H1 (cell line): ENCODE measurements at regions not wholly inside any gene's neighbourhood (a gene's known extent, or its start where the extent isn't known, plus 50 kb on each side); places are given as distances from the start of the nearest gene placed in this dataset.

ENCODE experiments used
- CTCF ChIA-PET: fragments of 300-600 bp; sonication (Branson Sonifier 250); formaldehyde crosslinking; loops from one replicate; lab custom pipeline; 2021; ENCODE audit not compliant: partially characterized antibody; lab: Charles Lee
- POLR2A ChIA-PET: fragments of 300-600 bp; sonication (Branson Sonifier 250); formaldehyde crosslinking; loops from one replicate; lab custom pipeline; 2021; ENCODE audit warnings: inconsistent platforms; ENCODE audit not compliant: partially characterized antibody; lab: Charles Lee
- DNase-seq, 2 experiments: peaks; one replicate each; pipeline versions ENCODE4 v3.0.0 to v3.0.0-alpha.2; 2010 to 2022; ENCODE audit warnings: low spot score in 2 of 2, low read depth in 1 of 2, mixed read lengths in 1 of 2
- FAIRE-seq: peaks from 2 replicates; lab custom pipeline; 2011; peaks lifted over from hg19 to GRCh38; lab: Jason Lieb, UNC
- H2AFZ ChIP-seq: 2 replicates; pipeline ENCODE4 v1.8.1; 2012; ENCODE audit warnings: low read length, inconsistent platforms
- H2AK5ac ChIP-seq: 2 replicates; pipeline ENCODE4 v1.6.1; 2013; ENCODE audit warnings: low read depth, low read length
- H2BK120ac ChIP-seq: replicated peaks from 2 replicates; pipeline ENCODE3; 2013; ENCODE audit warnings: low read depth, low read length, inconsistent platforms
- H2BK12ac ChIP-seq: 2 replicates; pipeline ENCODE4 v1.6.1; 2013; ENCODE audit warnings: low read depth, low read length
- H2BK15ac ChIP-seq: 2 replicates; pipeline ENCODE4 v1.6.1; 2013; ENCODE audit warnings: low read length
- H2BK20ac ChIP-seq: 2 replicates; pipeline ENCODE4 v1.6.1; 2013; ENCODE audit warnings: low read length
- H2BK5ac ChIP-seq: 2 replicates; pipeline ENCODE4 v1.6.1; 2013; ENCODE audit warnings: low read depth, low read length
- H3K14ac ChIP-seq: 2 replicates; pipeline ENCODE4 v1.6.1; 2013; ENCODE audit warnings: inconsistent platforms; ENCODE audit not compliant: insufficient read length
- H3K18ac ChIP-seq: 2 replicates; pipeline ENCODE4 v1.6.1; 2013; ENCODE audit warnings: low read length; ENCODE audit errors: extremely low read depth
- H3K23ac ChIP-seq: 2 replicates; pipeline ENCODE4 v1.6.1; 2013; ENCODE audit warnings: inconsistent platforms; ENCODE audit not compliant: insufficient read length
- H3K23me2 ChIP-seq: 2 replicates; pipeline ENCODE4 v1.6.1; 2013; ENCODE audit warnings: low read depth, low read length
- H3K27ac ChIP-seq: 2 replicates; pipeline ENCODE4 v1.6.1; 2011; ENCODE audit warnings: low read depth, low read length, inconsistent platforms
- H3K27me3 ChIP-seq, 4 experiments: replicated peaks in 1 of 4; 1 replicate in 1 of 4; 2 replicates in 3 of 4; pipeline versions ENCODE4 v1.6.1 to v1.8.1; 2011 to 2013; ENCODE audit warnings: low read length in 3 of 4, mild to moderate bottlenecking in 3 of 4, inconsistent platforms in 2 of 4, mixed read lengths in 2 of 4, moderate library complexity in 1 of 4; ENCODE audit not compliant: control insufficient read depth in 3 of 4, insufficient read depth in 3 of 4; ENCODE audit errors: extremely low read depth in 1 of 4
- H3K36me3 ChIP-seq, 4 experiments: 2 replicates each; pipeline versions ENCODE4 v1.6.1 to v1.8.1; 2011 to 2013; ENCODE audit warnings: mild to moderate bottlenecking in 4 of 4, low read length in 3 of 4, moderate library complexity in 2 of 4, control low read depth in 1 of 4, inconsistent platforms in 1 of 4; ENCODE audit not compliant: insufficient read depth in 4 of 4, control insufficient read depth in 2 of 4
- H3K4ac ChIP-seq: replicated peaks from 2 replicates; pipeline ENCODE3; 2013; ENCODE audit warnings: low read length, low read depth, mixed read lengths, inconsistent platforms; ENCODE audit not compliant: insufficient read length
- H3K4me1 ChIP-seq, 4 experiments: replicated peaks in 1 of 4; 1 replicate in 1 of 4; 2 replicates in 3 of 4; pipeline versions ENCODE4 v1.6.1 to v1.8.1; 2011 to 2013; ENCODE audit warnings: low read length in 3 of 4, inconsistent platforms in 2 of 4, mixed read lengths in 1 of 4; ENCODE audit not compliant: insufficient read depth in 4 of 4, control insufficient read depth in 3 of 4
- H3K4me2 ChIP-seq, 2 experiments: 2 replicates each; pipeline versions ENCODE4 v1.6.1 to v1.8.1; 2011 to 2013; ENCODE audit warnings: low read depth in 2 of 2, low read length in 2 of 2, control low read depth in 1 of 2, inconsistent platforms in 1 of 2, mild to moderate bottlenecking in 1 of 2; ENCODE audit not compliant: insufficient read depth in 1 of 2
- H3K4me3 ChIP-seq, 4 experiments: fragments of 200-600, 300-600 bp in 1 of 4; sonication (generic), shearing (Covaris generic), sonication (Bioruptor Twin) in 1 of 4; 2 replicates each; pipeline versions ENCODE4 v1.5.1 to v1.8.1; 2011 to 2016; ENCODE audit warnings: low read length in 4 of 4, low read depth in 3 of 4, control low read depth in 2 of 4, inconsistent platforms in 2 of 4, mild to moderate bottlenecking in 2 of 4, mixed read lengths in 1 of 4, moderate library complexity in 1 of 4; ENCODE audit not compliant: insufficient read depth in 2 of 4; ENCODE audit errors: extremely low read depth in 1 of 4
- H3K56ac ChIP-seq: replicated peaks from 2 replicates; pipeline ENCODE3; 2013; ENCODE audit warnings: low read depth, mild to moderate bottlenecking, mixed read lengths, low read length, inconsistent platforms; ENCODE audit not compliant: insufficient read length
- H3K79me1 ChIP-seq: 2 replicates; pipeline ENCODE4 v1.6.1; 2013; ENCODE audit warnings: low read depth, low read length, control low read depth
- H3K79me2 ChIP-seq, 2 experiments: 2 replicates each; pipeline versions ENCODE4 v1.6.1 to v1.8.1; 2012 to 2013; ENCODE audit warnings: low read length in 2 of 2, mild to moderate bottlenecking in 2 of 2, inconsistent platforms in 1 of 2; ENCODE audit not compliant: insufficient read depth in 2 of 2, control insufficient read depth in 1 of 2
- H3K9ac ChIP-seq, 4 experiments: replicated peaks in 1 of 4; 1 replicate in 1 of 4; 2 replicates in 3 of 4; pipeline versions ENCODE4 v1.6.1 to v1.8.1; 2011 to 2013; ENCODE audit warnings: low read depth in 3 of 4, low read length in 3 of 4, control low read depth in 2 of 4, mild to moderate bottlenecking in 2 of 4, moderate library complexity in 2 of 4, inconsistent platforms in 1 of 4; ENCODE audit errors: extremely low read depth in 1 of 4
- H3K9me3 ChIP-seq, 2 experiments: 2 replicates each; pipeline versions ENCODE4 v1.6.1 to v1.8.1; 2012 to 2013; ENCODE audit warnings: mild to moderate bottlenecking in 2 of 2, moderate library complexity in 2 of 2, control low read depth in 1 of 2, inconsistent platforms in 1 of 2, low read depth in 1 of 2, low read length in 1 of 2, mixed read lengths in 1 of 2; ENCODE audit not compliant: insufficient read depth in 2 of 2
- H4K20me1 ChIP-seq, 2 experiments: replicated peaks in 1 of 2; 2 replicates each; pipeline versions ENCODE3 to v1.8.1; 2011 to 2013; ENCODE audit warnings: inconsistent platforms in 2 of 2, low read length in 2 of 2, mild to moderate bottlenecking in 1 of 2; ENCODE audit not compliant: insufficient read depth in 2 of 2, control insufficient read depth in 1 of 2
- H4K5ac ChIP-seq: 2 replicates; pipeline ENCODE4 v1.6.1; 2013; ENCODE audit warnings: low read length, low read depth, mixed read lengths, inconsistent platforms; ENCODE audit not compliant: insufficient read length
- H4K8ac ChIP-seq: 2 replicates; pipeline ENCODE4 v1.8.0; 2013; ENCODE audit warnings: mild to moderate bottlenecking, moderate library complexity, low read length, inconsistent platforms; ENCODE audit not compliant: insufficient read depth; ENCODE audit errors: extremely low read depth
- H4K91ac ChIP-seq: replicated peaks from 2 replicates; pipeline ENCODE3; 2013; ENCODE audit warnings: low read length, mixed read lengths, inconsistent platforms; ENCODE audit not compliant: insufficient read length
- CHD1 ChIP-seq: IDR thresholded peaks from 2 replicates; pipeline ENCODE4 v1.6.1; 2012; ENCODE audit warnings: low read depth, low read length, improper control_type of control experiment
- EP300 ChIP-seq, 2 experiments: IDR thresholded peaks; 1 replicate in 1 of 2; 2 replicates in 1 of 2; pipeline ENCODE4 v1.6.1; 2011 to 2012; ENCODE audit warnings: low read depth in 2 of 2, low read length in 2 of 2, mild to moderate bottlenecking in 2 of 2, borderline replicate concordance in 1 of 2, inconsistent platforms in 1 of 2, moderate library complexity in 1 of 2
- FOSL1 ChIP-seq: IDR thresholded peaks from 2 replicates; pipeline ENCODE4 v1.6.1; 2011; ENCODE audit warnings: mild to moderate bottlenecking, low read depth, low read length, moderate library complexity; ENCODE audit not compliant: insufficient read depth
- GTF2F1 ChIP-seq: IDR thresholded peaks from 2 replicates; pipeline ENCODE4 v1.6.1; 2012; ENCODE audit warnings: low read depth, low read length, improper control_type of control experiment, borderline replicate concordance
- JUN ChIP-seq: IDR thresholded peaks from 2 replicates; pipeline ENCODE4 v1.6.1; 2011; ENCODE audit warnings: low read depth, mild to moderate bottlenecking, improper control_type of control experiment, low read length
- KDM1A ChIP-seq: fragments of 200-600, 300-600 bp; sonication (generic); IDR thresholded peaks from 2 replicates; pipeline ENCODE4 v1.7.1; 2016; ENCODE audit warnings: mild to moderate bottlenecking, low read length, borderline replicate concordance
- MAFK ChIP-seq: IDR thresholded peaks from 2 replicates; pipeline ENCODE4 v1.6.1; 2012; ENCODE audit warnings: low read depth, mild to moderate bottlenecking, improper control_type of control experiment, low read length
- USF2 ChIP-seq: IDR thresholded peaks from 2 replicates; pipeline ENCODE4 v1.6.1; 2011; ENCODE audit warnings: low read length, improper control_type of control experiment
- WGBS, 2 experiments: shearing (Covaris generic) in 1 of 2; methylation state at CpG; one replicate each; pipeline versions ENCODE4 v1.1.6 to v1.1.7; 2013 to 2015; ENCODE audit warnings: low lambda C conversion rate in 2 of 2, mixed read lengths in 2 of 2, inconsistent platforms in 1 of 2, low coverage in 1 of 2, missing lambda C conversion rate in 1 of 2; ENCODE audit not compliant: insufficient replicate concordance in 2 of 2, insufficient coverage in 1 of 2, insufficient read length in 1 of 2; ENCODE audit errors: extremely low coverage in 1 of 2, missing lambda C conversion rate in 1 of 2; 5-methylcytosine and 5-hydroxymethylcytosine counted together
- TF ChIP-seq, protein P1 (sequence below): IDR thresholded peaks from 2 replicates; pipeline ENCODE4 v1.6.1; 2011; ENCODE audit warnings: low read depth, mild to moderate bottlenecking, low read length; ENCODE audit not compliant: insufficient read depth

DNA sequence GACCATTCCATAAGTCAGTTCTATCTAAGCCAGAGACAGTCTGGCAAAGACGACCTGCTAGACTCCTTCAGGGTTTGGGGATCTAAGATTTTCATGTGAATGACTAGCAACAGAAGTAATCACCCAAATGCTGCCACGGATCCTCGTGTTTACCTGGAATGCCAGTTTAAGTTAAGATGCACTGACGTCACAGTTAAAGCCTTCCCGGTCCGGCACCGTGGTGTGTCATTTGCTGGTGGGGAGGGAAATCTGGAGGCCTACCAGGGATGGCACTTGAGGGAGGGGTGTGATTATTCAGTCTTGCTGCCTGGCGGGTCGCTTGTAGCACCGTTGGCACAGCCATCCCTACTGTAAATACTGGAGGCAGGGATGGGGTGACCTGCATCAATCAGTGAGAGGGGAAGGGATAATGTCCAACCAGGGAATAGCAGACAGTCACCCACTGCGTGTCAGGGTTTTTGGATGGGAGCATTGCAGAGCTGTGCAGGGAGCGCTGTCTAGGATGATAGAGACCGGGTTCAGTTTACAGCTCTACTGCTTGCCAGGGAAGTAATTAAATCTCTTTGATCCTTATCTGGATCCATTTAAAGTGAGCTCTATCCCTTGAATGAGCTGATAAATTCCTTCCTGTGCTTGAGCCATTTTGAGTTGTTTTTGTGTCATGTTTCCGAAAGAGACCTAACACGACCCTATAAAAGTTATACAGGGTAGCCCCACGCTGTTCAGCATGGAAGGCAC, 764.7 kb upstream of the EEF2KMT start:
- Histone ChIP-seq H3K36me3 (no peaks in the 10 kb centered on the region), H3K27ac (no peak overlapping the region), H3K23me2 (no peaks in the 10 kb centered on the region), H4K8ac (no peak overlapping the region), H3K27me3 (no peaks in the 10 kb centered on the region; a peak in 1 of 7 replicates), H3K4me3 (no peak overlapping the region), H4K20me1 (no peaks in the 10 kb centered on the region), H3K79me2 (no peaks in the 10 kb centered on the region), H3K9ac (no peak overlapping the region), H2AK5ac (no peak overlapping the region), H3K4me2 (no peak overlapping the region), H2BK15ac (no peak overlapping the region), H3K9me3 (no peaks in the 10 kb centered on the region), H3K23ac (no peak overlapping the region), H3K4ac (no peak overlapping the region), H2AFZ (no peak overlapping the region), H2BK12ac (no peak overlapping the region), H3K14ac (no peak overlapping the region), H4K5ac (no peak overlapping the region), H2BK120ac (no peak overlapping the region), H2BK20ac (no peak overlapping the region; the same call in 1 of the 2 replicates), H3K18ac (no peak overlapping the region), H4K91ac (no peak overlapping the region), H2BK5ac (no peak overlapping the region), H3K4me1 (peaks cover 0 to 12% (median 7%) of the 10 kb centered on the region in 4 experiments; a peak in 3 of 7 replicates), H3K56ac (no peak overlapping the region), H3K79me1 (no peaks in the 10 kb centered on the region)
- CTCF ChIA-PET: interaction anchor here (0.9 kb wide), 1 partner anchor 66 kb away, joined by 3 read pairs; no protein-coding TSS in a partner anchor
- FAIRE-seq (no peak), DNase-seq (no peak)
- POLR2A ChIA-PET: no interaction called here
- 93% methylated on average over 16 of the region's 16 CpGs; no CpG with 5 or more reads in 1 of the 2 experiments for WGBS, 2 experiments
- TF ChIP-seq, protein P1, sequence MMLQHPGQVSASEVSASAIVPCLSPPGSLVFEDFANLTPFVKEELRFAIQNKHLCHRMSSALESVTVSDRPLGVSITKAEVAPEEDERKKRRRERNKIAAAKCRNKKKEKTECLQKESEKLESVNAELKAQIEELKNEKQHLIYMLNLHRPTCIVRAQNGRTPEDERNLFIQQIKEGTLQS: no peak
- no peak for TF ChIP-seq JUN
- no peak for TF ChIP-seq CHD1
- TF ChIP-seq GTF2F1: no peak
- TF ChIP-seq EP300 (IDR thresholded peaks at IDR 0.05; ENCODE audit: borderline replicate concordance in 1 of 2, low read depth in 2 of 2, low read length in 2 of 2): no peak
- no peak for TF ChIP-seq USF2
- no peak for TF ChIP-seq MAFK
- no peak for TF ChIP-seq KDM1A
- TF ChIP-seq FOSL1: no peak
